ENCODE measurements at regions not wholly inside any gene's neighbourhood (a gene's known extent, or its start where the extent isn't known, plus 50 kb on each side); places are given as distances from the start of the nearest gene placed in this dataset.

DNA sequence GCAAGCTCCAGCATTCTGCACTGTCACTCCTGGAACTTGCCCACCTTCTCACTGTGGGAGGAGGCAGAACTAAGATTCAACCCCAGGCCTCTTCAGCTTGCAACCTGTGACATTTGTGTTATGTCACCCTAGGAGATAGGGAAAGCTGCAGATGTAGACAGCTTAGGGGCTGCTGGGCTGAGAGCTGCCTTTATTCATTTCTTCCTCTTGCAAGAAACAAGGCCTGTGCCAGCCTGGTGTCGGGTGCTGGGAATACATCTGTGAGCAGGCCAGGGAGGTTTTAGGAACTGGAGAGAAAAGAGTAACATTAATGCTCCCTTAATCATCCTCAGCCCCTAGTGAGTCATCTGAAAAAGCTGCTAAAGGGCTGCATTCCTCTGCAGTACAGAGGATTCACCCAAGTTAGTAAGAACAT lies 101.8 kb downstream of the FGF18 start:
- TF ChIP-seq, protein P1, sequence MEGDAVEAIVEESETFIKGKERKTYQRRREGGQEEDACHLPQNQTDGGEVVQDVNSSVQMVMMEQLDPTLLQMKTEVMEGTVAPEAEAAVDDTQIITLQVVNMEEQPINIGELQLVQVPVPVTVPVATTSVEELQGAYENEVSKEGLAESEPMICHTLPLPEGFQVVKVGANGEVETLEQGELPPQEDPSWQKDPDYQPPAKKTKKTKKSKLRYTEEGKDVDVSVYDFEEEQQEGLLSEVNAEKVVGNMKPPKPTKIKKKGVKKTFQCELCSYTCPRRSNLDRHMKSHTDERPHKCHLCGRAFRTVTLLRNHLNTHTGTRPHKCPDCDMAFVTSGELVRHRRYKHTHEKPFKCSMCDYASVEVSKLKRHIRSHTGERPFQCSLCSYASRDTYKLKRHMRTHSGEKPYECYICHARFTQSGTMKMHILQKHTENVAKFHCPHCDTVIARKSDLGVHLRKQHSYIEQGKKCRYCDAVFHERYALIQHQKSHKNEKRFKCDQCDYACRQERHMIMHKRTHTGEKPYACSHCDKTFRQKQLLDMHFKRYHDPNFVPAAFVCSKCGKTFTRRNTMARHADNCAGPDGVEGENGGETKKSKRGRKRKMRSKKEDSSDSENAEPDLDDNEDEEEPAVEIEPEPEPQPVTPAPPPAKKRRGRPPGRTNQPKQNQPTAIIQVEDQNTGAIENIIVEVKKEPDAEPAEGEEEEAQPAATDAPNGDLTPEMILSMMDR (conservative IDR thresholded peaks at IDR 0.05; ENCODE audit: low read length), result no peak
- TF ChIP-seq EZH2phosphoT487 (IDR thresholded peaks at IDR 0.05; ENCODE audit: borderline replicate concordance, low read depth, low read length), result no peak

All from OCI-LY7 (cell line).